ENCODE measurements at regions not wholly inside any gene's neighbourhood (a gene's known extent, or its start where the extent isn't known, plus 50 kb on each side); places are given as distances from the start of the nearest gene placed in this dataset.

- Histone ChIP-seq H3K36me3 (ENCODE audit: control insufficient read depth, insufficient read depth, low read length) (no peaks in the 10 kb centered on the region), H3K4me3 (replicated peaks; ENCODE audit: low read depth, low read length) (no peak overlapping the region), H3K27me3 (replicated peaks; ENCODE audit: control insufficient read depth, insufficient read depth, low read length) (no peaks in the 10 kb centered on the region)
- no peak for DNase-seq (ENCODE audit: extremely low read depth, insufficient read length)
- TF ChIP-seq, protein P1, sequence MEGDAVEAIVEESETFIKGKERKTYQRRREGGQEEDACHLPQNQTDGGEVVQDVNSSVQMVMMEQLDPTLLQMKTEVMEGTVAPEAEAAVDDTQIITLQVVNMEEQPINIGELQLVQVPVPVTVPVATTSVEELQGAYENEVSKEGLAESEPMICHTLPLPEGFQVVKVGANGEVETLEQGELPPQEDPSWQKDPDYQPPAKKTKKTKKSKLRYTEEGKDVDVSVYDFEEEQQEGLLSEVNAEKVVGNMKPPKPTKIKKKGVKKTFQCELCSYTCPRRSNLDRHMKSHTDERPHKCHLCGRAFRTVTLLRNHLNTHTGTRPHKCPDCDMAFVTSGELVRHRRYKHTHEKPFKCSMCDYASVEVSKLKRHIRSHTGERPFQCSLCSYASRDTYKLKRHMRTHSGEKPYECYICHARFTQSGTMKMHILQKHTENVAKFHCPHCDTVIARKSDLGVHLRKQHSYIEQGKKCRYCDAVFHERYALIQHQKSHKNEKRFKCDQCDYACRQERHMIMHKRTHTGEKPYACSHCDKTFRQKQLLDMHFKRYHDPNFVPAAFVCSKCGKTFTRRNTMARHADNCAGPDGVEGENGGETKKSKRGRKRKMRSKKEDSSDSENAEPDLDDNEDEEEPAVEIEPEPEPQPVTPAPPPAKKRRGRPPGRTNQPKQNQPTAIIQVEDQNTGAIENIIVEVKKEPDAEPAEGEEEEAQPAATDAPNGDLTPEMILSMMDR (IDR thresholded peaks at IDR 0.05; ENCODE audit: insufficient read depth, low read length, poor library complexity, severe bottlenecking): no peak
Observed at GRCh38 chr17:72274614-72275013, 153.8 kb downstream of the SOX9 start.

DNA sequence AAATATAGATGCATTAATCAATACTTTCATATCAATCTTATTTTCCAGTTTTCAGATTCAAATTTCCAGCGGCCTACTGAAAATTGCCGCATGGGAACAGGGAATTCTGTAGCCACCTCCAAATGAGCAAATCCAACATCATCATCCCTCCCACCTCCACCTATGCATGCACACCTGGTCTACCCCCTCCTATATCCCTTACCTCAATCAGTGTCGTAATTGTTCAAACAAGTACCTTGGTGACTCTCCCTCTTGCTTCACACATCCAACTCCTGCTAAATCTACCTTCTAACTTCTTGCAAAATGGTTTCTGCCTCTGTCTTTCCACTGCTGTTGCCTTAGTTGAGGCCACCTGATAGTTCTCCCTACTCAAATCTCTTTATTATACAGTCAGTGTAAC, 160.1 kb downstream of the SOX9 start:
- DNase-seq (ENCODE audit: extremely low read depth, insufficient read length): no peak
- Histone ChIP-seq H3K4me3 (replicated peaks; ENCODE audit: low read depth, low read length) (no peak overlapping the region), H3K36me3 (ENCODE audit: control insufficient read depth, insufficient read depth, low read length) (no peaks in the 10 kb centered on the region), H3K27me3 (replicated peaks; ENCODE audit: control insufficient read depth, insufficient read depth, low read length) (no peaks in the 10 kb centered on the region)
- TF ChIP-seq, protein P1 (IDR thresholded peaks at IDR 0.05; ENCODE audit: insufficient read depth, low read length, poor library complexity, severe bottlenecking): no peak

DNA sequence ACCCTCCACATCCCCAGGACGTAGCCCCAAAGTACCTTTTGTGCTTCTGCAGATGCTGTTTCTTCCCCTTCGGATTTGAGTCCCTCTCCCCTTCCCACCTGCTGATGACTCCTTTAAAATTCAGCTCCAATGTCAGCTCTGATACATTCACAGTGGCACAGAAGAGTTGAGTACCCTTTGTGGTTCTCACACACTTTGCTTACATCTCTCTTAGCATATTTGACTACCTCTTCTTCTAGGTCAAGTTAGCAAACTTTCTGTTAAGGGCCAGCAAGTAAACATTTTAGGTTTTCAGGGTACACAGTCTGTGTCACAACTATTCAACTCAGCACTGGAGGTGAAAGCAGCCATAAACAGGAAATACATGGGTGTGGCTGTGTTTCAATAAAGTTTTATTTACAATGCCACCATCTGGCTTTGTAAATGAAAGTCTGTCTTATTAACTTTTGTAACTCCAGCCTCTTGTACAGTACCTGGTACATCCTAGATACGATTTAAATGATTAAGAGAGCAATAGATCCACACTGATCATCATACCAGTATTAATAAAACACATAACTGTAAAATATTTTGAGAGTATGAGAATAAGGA, 161.7 kb downstream of the SOX9 start:
- TF ChIP-seq, protein P1 (IDR thresholded peaks at IDR 0.05; ENCODE audit: insufficient read depth, low read length, poor library complexity, severe bottlenecking): no peak
- DNase-seq (ENCODE audit: extremely low read depth, insufficient read length): no peak
- Histone ChIP-seq H3K36me3 (ENCODE audit: control insufficient read depth, insufficient read depth, low read length) (no peaks in the 10 kb centered on the region), H3K27me3 (replicated peaks; ENCODE audit: control insufficient read depth, insufficient read depth, low read length) (no peaks in the 10 kb centered on the region), H3K4me3 (replicated peaks; ENCODE audit: low read depth, low read length) (no peak overlapping the region)

DNA sequence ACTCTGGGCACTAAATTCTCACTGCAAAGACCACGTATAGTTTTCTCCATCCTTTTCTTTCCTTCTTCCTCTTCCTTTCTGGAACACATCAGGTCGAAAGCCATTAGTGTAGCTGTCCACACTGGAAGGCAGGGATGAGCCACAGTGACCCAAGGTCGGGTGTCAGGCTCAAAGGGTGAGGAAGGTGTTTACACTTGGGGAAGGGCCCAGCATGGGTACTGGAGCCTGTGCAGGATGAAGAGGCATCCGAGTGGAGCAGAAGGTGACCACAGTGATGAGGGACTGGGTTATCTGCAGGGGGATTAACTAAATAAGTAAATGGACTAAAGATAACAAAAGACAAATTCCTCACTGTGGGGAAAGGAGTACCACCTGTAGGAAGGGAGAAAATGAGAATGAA, 164.0 kb downstream of the SOX9 start:
- TF ChIP-seq, protein P1 (IDR thresholded peaks at IDR 0.05; ENCODE audit: insufficient read depth, low read length, poor library complexity, severe bottlenecking): no peak
- no peak for DNase-seq (ENCODE audit: extremely low read depth, insufficient read length)
- H3K36me3 ChIP-seq (ENCODE audit: control insufficient read depth, insufficient read depth, low read length): no peaks in the 10 kb centered on the region
- no peaks in the 10 kb centered on the region for H3K27me3 ChIP-seq (replicated peaks; ENCODE audit: control insufficient read depth, insufficient read depth, low read length)
- no peak overlapping the region for H3K4me3 ChIP-seq (replicated peaks; ENCODE audit: low read depth, low read length)

- DNase-seq (ENCODE audit: extremely low read depth, insufficient read length): no peak
- H3K27me3 ChIP-seq (replicated peaks; ENCODE audit: control insufficient read depth, insufficient read depth, low read length): no peaks in the 10 kb centered on the region
- no peaks in the 10 kb centered on the region for H3K36me3 ChIP-seq (ENCODE audit: control insufficient read depth, insufficient read depth, low read length)
- H3K4me3 ChIP-seq (replicated peaks; ENCODE audit: low read depth, low read length): no peak overlapping the region
- TF ChIP-seq, protein P1 (IDR thresholded peaks at IDR 0.05; ENCODE audit: insufficient read depth, low read length, poor library complexity, severe bottlenecking): no peak
Observed at GRCh38 chr17:72287586-72287985, 166.8 kb downstream of the SOX9 start.

DNA sequence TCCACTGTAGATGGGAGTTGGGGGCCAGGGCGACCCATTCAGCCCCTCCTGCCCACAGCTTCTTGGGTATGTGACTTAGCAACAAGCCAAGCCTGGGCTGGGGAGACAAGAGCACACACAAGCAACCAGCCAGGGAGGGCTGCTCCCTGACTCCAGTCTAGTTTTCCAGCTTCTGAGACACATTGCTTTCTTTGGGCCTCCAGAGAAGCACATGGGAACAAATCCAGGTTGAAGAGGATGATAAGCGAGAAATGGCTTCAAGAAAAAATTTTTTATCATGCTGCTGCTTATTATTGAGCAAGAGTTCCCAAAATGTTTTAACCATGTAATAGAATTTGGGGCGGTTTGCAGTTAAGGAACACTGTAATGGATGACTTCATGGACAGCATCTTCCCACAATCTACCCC, 173.7 kb downstream of the SOX9 start:
- H3K36me3 ChIP-seq (ENCODE audit: control insufficient read depth, insufficient read depth, low read length): no peaks in the 10 kb centered on the region
- TF ChIP-seq, protein P1 (IDR thresholded peaks at IDR 0.05; ENCODE audit: insufficient read depth, low read length, poor library complexity, severe bottlenecking): no peak

More for the DNA sequence above, 173.7 kb downstream of the SOX9 start:
- H3K4me3 ChIP-seq (replicated peaks; ENCODE audit: low read depth, low read length): no peak overlapping the region
- DNase-seq (ENCODE audit: extremely low read depth, insufficient read length): no peak
- no peaks in the 10 kb centered on the region; the same call in none of the 2 replicates for H3K27me3 ChIP-seq (replicated peaks; ENCODE audit: control insufficient read depth, insufficient read depth, low read length)

Data from GM06990 (cell line).